Loucy (cell line): ENCODE measurements at regions not wholly inside any gene's neighbourhood (a gene's known extent, or its start where the extent isn't known, plus 50 kb on each side); places are given as distances from the start of the nearest gene placed in this dataset.

Source experiments
- EZH2phosphoT487 ChIP-seq: fragments of 200-600 bp; IDR thresholded peaks from 2 replicates; pipeline ENCODE4 v1.6.1; 2018; ENCODE audit warnings: antibody characterized with exemption, mild to moderate bottlenecking, moderate library complexity, borderline replicate concordance
- TF ChIP-seq, protein P1 (sequence below): fragments of 200-600 bp; sonication (generic); conservative IDR thresholded peaks from 2 replicates; pipeline ENCODE4 v1.5.1; 2014; ENCODE audit warnings: mild to moderate bottlenecking, antibody characterized with exemption, low read length

DNA sequence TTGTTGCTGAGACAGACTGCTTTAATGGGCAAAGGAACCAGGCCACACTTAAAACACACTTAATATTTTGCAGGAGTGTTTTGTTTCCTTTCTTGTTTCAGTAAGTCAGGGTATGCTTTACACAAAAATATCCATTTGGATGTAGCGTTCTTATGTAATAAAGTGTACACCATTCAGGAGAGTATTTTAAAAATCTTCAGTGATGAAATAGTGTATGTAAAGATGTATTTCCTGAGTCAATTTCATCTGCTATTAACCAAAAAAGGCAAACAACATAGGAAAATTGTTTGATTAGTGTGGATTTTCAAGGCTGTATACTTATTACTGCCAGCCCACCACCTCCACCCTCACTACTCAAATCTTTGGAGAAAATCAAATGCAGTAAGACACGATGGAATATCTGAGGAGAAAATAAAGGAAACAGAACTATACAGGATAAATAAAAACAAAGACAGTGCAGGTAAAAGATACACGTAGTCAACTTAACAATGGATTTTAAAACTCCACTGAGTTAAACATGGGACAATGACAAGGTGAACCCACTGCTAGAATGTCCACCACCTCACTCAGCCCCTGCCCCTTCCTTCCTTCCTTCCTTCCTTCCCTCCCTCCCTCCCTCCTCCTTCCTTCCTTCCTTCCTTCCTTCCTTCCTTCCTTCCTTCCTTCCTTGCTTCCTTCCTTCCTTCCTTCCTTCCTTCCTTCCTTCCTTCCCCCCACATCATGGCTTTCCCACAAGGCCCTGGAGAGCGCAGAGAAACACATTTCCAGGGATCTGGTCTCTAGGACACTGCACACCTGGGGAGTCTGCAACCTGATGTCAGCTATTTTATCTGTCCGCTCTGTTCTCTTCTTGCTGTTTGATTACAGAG is 360.3 kb downstream of the IRS2 start:
- TF ChIP-seq, protein P1, sequence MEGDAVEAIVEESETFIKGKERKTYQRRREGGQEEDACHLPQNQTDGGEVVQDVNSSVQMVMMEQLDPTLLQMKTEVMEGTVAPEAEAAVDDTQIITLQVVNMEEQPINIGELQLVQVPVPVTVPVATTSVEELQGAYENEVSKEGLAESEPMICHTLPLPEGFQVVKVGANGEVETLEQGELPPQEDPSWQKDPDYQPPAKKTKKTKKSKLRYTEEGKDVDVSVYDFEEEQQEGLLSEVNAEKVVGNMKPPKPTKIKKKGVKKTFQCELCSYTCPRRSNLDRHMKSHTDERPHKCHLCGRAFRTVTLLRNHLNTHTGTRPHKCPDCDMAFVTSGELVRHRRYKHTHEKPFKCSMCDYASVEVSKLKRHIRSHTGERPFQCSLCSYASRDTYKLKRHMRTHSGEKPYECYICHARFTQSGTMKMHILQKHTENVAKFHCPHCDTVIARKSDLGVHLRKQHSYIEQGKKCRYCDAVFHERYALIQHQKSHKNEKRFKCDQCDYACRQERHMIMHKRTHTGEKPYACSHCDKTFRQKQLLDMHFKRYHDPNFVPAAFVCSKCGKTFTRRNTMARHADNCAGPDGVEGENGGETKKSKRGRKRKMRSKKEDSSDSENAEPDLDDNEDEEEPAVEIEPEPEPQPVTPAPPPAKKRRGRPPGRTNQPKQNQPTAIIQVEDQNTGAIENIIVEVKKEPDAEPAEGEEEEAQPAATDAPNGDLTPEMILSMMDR = no peak
- TF ChIP-seq EZH2phosphoT487 = no peak
